Esophagus muscularis mucosa (tissue), 4 donors: ENCODE measurements at regions not wholly inside any gene's neighbourhood (a gene's known extent, or its start where the extent isn't known, plus 50 kb on each side); places are given as distances from the start of the nearest gene placed in this dataset.

Experiments used
- DNase-seq: peaks from one replicate; pipeline ENCODE4 v3.0.0-alpha.2; 2017; ENCODE audit errors: extremely low spot score
- H3K27ac ChIP-seq, 4 donors: fragments of 200-600 bp; sonication (generic); replicated peaks in 1 of 4; 1 replicate in 3 of 4; 2 replicates in 1 of 4; pipeline ENCODE4 v1.5.1; 2016 to 2019; ENCODE audit warnings: mild to moderate bottlenecking in 1 of 4
- H3K27me3 ChIP-seq, 4 donors: fragments of 200-600 bp; sonication (generic); one replicate each; pipeline versions ENCODE4 v1.5.1 to v1.6.0; 2016 to 2019
- H3K36me3 ChIP-seq, 4 donors: fragments of 200-600 bp; sonication (generic); one replicate each; pipeline ENCODE4 v1.5.1; 2016 to 2019
- H3K4me1 ChIP-seq, 4 donors: fragments of 200-600 bp; sonication (generic); one replicate each; pipeline ENCODE4 v1.5.1; 2016 to 2019
- H3K4me3 ChIP-seq, 4 donors: fragments of 200-600 bp; sonication (generic); 1 replicate in 2 of 4; 2 replicates in 2 of 4; pipeline ENCODE4 v1.5.1; 2016 to 2019; ENCODE audit warnings: mild to moderate bottlenecking in 4 of 4, moderate library complexity in 1 of 4
- H3K9me3 ChIP-seq, 4 donors: fragments of 200-600 bp; sonication (generic); 1 replicate in 3 of 4; 2 replicates in 1 of 4; pipeline ENCODE4 v1.5.1; 2016 to 2019
- EP300 ChIP-seq: sonication (generic); formaldehyde crosslinking; IDR thresholded peaks from one replicate; pipeline ENCODE4 v1.6.1; 2017; ENCODE audit warnings: antibody characterized with exemption
- POLR2A ChIP-seq: fragments of 450-650 bp; IDR thresholded peaks from one replicate; pipeline ENCODE4 v1.6.1; 2017; ENCODE audit warnings: antibody characterized with exemption, moderate library complexity, mild to moderate bottlenecking, low read depth
- POLR2AphosphoS5 ChIP-seq, 2 donors: sonication (generic); formaldehyde crosslinking; IDR thresholded peaks; one replicate each; pipeline ENCODE4 v1.6.1; 2017; ENCODE audit warnings: antibody characterized with exemption in 2 of 2
- WGBS: methylation state at CpG from one replicate; pipeline ENCODE4 v1.1.5; 2018; 5-methylcytosine and 5-hydroxymethylcytosine counted together
- intact Hi-C: fragments of 100-400 bp; cut with DNase I; formaldehyde crosslinking; loops from one replicate; pipeline ENCODE4 v1.15.1; 2023
- TF ChIP-seq, protein P1 (sequence below), 3 experiments: fragments of 200-600 bp in 2 of 3; fragments of 450-650 bp in 1 of 3; sonication (generic) in 2 of 3; IDR thresholded peaks; one replicate each; pipeline ENCODE4 v1.5.1; 2017 to 2019; ENCODE audit warnings: antibody characterized with exemption in 3 of 3, mild to moderate bottlenecking in 2 of 3, moderate library complexity in 1 of 3

DNA sequence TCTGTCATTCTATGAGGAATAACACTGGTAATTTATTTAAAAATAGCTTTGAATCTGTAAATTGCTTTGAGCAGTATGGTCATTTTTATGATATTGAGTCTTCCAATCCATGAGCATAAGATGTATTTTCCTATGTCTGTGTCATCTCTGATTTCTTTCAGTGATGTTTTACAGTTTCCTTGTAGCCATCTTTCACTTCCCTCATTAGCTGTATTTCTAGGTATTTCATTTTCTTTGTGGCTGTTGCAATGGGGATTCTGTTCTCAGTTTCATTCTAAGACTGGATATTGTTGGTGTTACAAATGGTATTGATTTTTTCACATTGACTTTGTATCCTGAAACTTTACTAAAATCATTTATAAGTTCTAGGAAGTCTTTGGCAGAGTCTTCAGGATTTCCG is 116.2 kb downstream of the DDX3Y start:
- intact Hi-C loops = no loop called here
- Histone ChIP-seq H3K27ac (no peak overlapping the region), H3K4me3 (no peak overlapping the region), H3K36me3 (no peaks in the 10 kb centered on the region), H3K27me3 (no peaks in the 10 kb centered on the region), H3K9me3 (no peaks in the 10 kb centered on the region), H3K4me1 (no peaks in the 10 kb centered on the region)
- TF ChIP-seq, protein P1, sequence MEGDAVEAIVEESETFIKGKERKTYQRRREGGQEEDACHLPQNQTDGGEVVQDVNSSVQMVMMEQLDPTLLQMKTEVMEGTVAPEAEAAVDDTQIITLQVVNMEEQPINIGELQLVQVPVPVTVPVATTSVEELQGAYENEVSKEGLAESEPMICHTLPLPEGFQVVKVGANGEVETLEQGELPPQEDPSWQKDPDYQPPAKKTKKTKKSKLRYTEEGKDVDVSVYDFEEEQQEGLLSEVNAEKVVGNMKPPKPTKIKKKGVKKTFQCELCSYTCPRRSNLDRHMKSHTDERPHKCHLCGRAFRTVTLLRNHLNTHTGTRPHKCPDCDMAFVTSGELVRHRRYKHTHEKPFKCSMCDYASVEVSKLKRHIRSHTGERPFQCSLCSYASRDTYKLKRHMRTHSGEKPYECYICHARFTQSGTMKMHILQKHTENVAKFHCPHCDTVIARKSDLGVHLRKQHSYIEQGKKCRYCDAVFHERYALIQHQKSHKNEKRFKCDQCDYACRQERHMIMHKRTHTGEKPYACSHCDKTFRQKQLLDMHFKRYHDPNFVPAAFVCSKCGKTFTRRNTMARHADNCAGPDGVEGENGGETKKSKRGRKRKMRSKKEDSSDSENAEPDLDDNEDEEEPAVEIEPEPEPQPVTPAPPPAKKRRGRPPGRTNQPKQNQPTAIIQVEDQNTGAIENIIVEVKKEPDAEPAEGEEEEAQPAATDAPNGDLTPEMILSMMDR (IDR thresholded peaks at IDR 0.05) = no peak
- TF ChIP-seq EP300 (no peak), POLR2AphosphoS5 (IDR thresholded peaks at IDR 0.05) (no peak), POLR2A (no peak)
- DNase-seq = no peak
- no CpG with 5 or more reads among the region's 1 CpG for WGBS

DNA sequence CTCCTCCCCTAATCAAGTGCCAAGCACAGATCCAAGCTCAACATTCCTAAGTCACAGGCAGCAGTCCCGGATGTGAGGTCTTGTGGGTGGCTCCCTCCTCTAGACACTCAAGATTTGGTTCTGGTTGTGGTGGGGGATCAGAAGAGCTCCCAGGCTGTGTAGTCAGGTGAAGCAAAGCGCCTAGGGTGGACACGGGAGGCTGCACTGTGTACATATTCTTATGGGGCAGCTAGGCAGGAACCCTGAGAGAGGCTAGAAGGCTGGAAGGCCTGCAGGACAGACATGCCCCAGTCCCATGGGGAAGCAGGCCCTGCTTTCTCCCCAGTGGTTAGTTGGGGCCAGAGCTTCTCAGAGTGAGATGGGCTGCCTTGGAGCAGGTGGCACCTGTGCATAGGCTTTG is 118.9 kb downstream of the DDX3Y start:
- Histone ChIP-seq H3K27me3 (no peaks in the 10 kb centered on the region), H3K27ac (no peak overlapping the region), H3K4me1 (no peaks in the 10 kb centered on the region), H3K9me3 (no peaks in the 10 kb centered on the region), H3K36me3 (no peaks in the 10 kb centered on the region), H3K4me3 (no peak overlapping the region)
- TF ChIP-seq POLR2AphosphoS5 (IDR thresholded peaks at IDR 0.05) (no peak), EP300 (no peak), POLR2A (no peak)
- TF ChIP-seq, protein P1 (IDR thresholded peaks at IDR 0.05) = no peak
- no CpG with 5 or more reads among the region's 3 CpGs for WGBS
- no peak for DNase-seq
- intact Hi-C loops = no loop called here

DNA sequence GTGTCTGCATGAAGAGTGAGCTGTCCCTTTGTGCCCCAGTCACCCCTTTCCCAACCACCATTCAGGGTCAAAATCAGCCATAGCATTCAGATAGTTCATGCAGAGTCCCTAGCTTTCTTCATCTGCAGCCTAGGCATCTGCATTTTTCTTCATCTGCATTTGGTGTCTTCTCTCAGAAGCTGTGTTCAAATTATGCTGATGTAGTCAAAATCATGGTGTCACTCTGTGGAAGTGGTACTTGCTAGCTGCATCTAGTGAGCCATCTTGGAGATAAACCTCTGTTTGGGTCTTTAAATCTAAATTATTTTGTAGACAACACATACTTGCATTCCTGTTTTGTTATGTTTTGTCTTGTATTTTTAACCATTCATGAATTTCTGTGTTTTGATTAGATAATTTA is 119.8 kb downstream of the DDX3Y start:
- H3K9me3 ChIP-seq = no peaks in the 10 kb centered on the region
- TF ChIP-seq, protein P1 (IDR thresholded peaks at IDR 0.05) = no peak
- TF ChIP-seq EP300 (no peak), POLR2A (no peak), POLR2AphosphoS5 (IDR thresholded peaks at IDR 0.05) (no peak)
- H3K27ac ChIP-seq = no peak overlapping the region
- no peaks in the 10 kb centered on the region for H3K4me1 ChIP-seq
- intact Hi-C loops = no loop called here
- H3K36me3 ChIP-seq = no peaks in the 10 kb centered on the region
- no peak overlapping the region for H3K4me3 ChIP-seq
- no peak for DNase-seq
- no peaks in the 10 kb centered on the region for H3K27me3 ChIP-seq

DNA sequence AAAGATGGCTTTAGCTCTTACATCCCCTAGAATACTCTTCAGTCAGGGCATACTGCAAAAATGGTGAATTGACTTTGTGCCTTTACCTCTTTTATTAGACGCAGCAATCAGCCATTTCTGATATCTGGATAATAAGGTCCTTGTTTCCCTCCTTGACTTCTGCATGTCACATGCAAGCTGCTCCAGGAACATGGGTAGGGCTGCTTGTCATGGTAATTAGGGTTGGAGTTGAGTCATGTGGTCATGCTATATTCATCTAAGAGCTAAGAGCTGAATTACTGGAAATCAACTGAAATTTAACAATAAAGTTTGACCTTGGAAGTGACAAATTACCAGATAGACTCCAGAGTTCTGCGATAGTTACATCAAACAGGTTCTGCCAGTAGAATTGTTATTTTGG is 122.2 kb downstream of the DDX3Y start:
- no peak for DNase-seq
- Histone ChIP-seq H3K27me3 (no peaks in the 10 kb centered on the region), H3K9me3 (no peaks in the 10 kb centered on the region), H3K36me3 (no peaks in the 10 kb centered on the region), H3K4me3 (no peak overlapping the region), H3K4me1 (no peaks in the 10 kb centered on the region), H3K27ac (no peak overlapping the region)
- intact Hi-C loops = no loop called here
- no CpG with 5 or more reads among the region's 2 CpGs for WGBS
- TF ChIP-seq POLR2A (no peak), POLR2AphosphoS5 (IDR thresholded peaks at IDR 0.05) (no peak), EP300 (no peak)
- TF ChIP-seq, protein P1 (IDR thresholded peaks at IDR 0.05) = no peak

DNA sequence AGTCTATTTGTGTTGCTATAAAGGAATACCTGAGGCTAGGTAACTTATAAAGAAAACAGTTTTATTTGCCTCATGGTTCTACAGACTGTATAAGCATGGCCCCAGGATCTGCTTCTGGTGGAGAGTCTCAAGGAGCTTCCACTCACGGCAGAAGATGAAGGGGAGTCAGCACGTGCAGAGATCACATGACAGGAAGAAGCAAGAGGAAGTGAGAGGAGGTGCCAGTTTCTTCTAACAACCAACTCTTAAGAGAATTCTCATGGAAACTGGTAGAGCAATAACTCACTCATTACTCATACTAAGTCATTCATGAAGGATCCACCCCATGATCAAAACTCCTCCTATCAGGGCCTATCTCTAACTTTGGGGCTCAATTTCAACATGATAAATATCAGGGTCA is 135.6 kb downstream of the DDX3Y start:
- no peaks in the 10 kb centered on the region for H3K36me3 ChIP-seq
- H3K4me3 ChIP-seq = no peak overlapping the region
- DNase-seq = no peak
- no peaks in the 10 kb centered on the region for H3K27me3 ChIP-seq
- intact Hi-C loops = no loop called here
- TF ChIP-seq, protein P1 (IDR thresholded peaks at IDR 0.05) = no peak
- TF ChIP-seq POLR2A = no peak
- no peak for TF ChIP-seq EP300
- no peak for TF ChIP-seq POLR2AphosphoS5 (IDR thresholded peaks at IDR 0.05)
- no CpG with 5 or more reads among the region's 2 CpGs for WGBS
- H3K9me3 ChIP-seq = no peaks in the 10 kb centered on the region
- no peak overlapping the region for H3K27ac ChIP-seq
- H3K4me1 ChIP-seq = no peaks in the 10 kb centered on the region
